GM12878 (cell line): ENCODE measurements at regions not wholly inside any gene's neighbourhood (a gene's known extent, or its start where the extent isn't known, plus 50 kb on each side); places are given as distances from the start of the nearest gene placed in this dataset.

Experiments used
- BCL11A ChIP-seq: IDR thresholded peaks from 2 replicates; pipeline ENCODE4 v1.6.1; 2011; ENCODE audit warnings: low read depth, low read length
- EP300 ChIP-seq, 2 experiments: fragments of 150-350 bp in 1 of 2; IDR thresholded peaks; 2 replicates each; pipeline ENCODE4 v1.6.1; 2011 to 2012; ENCODE audit warnings: low read depth in 2 of 2, low read length in 2 of 2, borderline replicate concordance in 1 of 2, improper control_type of control experiment in 1 of 2, inconsistent platforms in 1 of 2; ENCODE audit not compliant: control insufficient read depth in 1 of 2
- GABPA ChIP-seq: IDR thresholded peaks from 2 replicates; pipeline ENCODE4 v1.6.1; 2014; ENCODE audit warnings: antibody characterized with exemption, low read depth, mild to moderate bottlenecking, inconsistent platforms
- HDGF ChIP-seq: fragments of 450-650 bp; IDR thresholded peaks from 2 replicates; pipeline ENCODE4 v1.6.1; 2016; ENCODE audit warnings: antibody characterized with exemption
- MXI1 ChIP-seq: fragments of 150-350 bp; IDR thresholded peaks from 2 replicates; pipeline ENCODE4 v1.6.1; 2011; ENCODE audit warnings: low read depth, mild to moderate bottlenecking, inconsistent platforms, low read length, improper control_type of control experiment
- NFYB ChIP-seq: IDR thresholded peaks from 2 replicates; pipeline ENCODE4 v1.6.1; 2011; ENCODE audit warnings: low read depth, mild to moderate bottlenecking, low read length, improper control_type of control experiment, moderate library complexity; ENCODE audit not compliant: insufficient read depth
- POLR2A ChIP-seq: IDR thresholded peaks from 2 replicates; pipeline ENCODE4 v1.6.1; 2011; ENCODE audit warnings: low read depth, mild to moderate bottlenecking, low read length
- POLR2AphosphoS5 ChIP-seq: IDR thresholded peaks from 2 replicates; pipeline ENCODE4 v1.6.1; 2011; ENCODE audit warnings: mild to moderate bottlenecking, low read length, inconsistent platforms
- SMC3 ChIP-seq: IDR thresholded peaks from 2 replicates; pipeline ENCODE4 v1.6.1; 2011; ENCODE audit warnings: low read length, improper control_type of control experiment, borderline replicate concordance
- SREBF1 ChIP-seq: IDR thresholded peaks from 2 replicates; pipeline ENCODE4 v1.6.1; 2012; ENCODE audit warnings: mild to moderate bottlenecking, low read length
- SUZ12 ChIP-seq: fragments of 200-600 bp; sonication (generic); IDR thresholded peaks from one replicate; pipeline ENCODE4 v1.6.1; 2018; ENCODE audit warnings: antibody characterized with exemption, mild to moderate bottlenecking; ENCODE audit not compliant: unreplicated experiment
- TBL1XR1 ChIP-seq: IDR thresholded peaks from 2 replicates; pipeline ENCODE4 v1.6.1; 2012; ENCODE audit warnings: low read depth, low read length, improper control_type of control experiment
- TF ChIP-seq, protein P1 (sequence below), 3 experiments: IDR thresholded peaks in 2 of 3; conservative IDR thresholded peaks in 1 of 3; 2 replicates each; pipeline ENCODE4 v1.5.1; 2011; ENCODE audit warnings: low read depth in 3 of 3, low read length in 3 of 3, mild to moderate bottlenecking in 3 of 3, control low read depth in 2 of 3, moderate library complexity in 2 of 3, inconsistent platforms in 1 of 3, mixed read lengths in 1 of 3; ENCODE audit not compliant: control insufficient read depth in 2 of 3, insufficient read depth in 1 of 3; ENCODE audit errors: extremely low read depth in 1 of 3

GRCh38 chr7:81081616-81082015 lies 162.8 kb upstream of the SEMA3C start:
- TF ChIP-seq, protein P1, sequence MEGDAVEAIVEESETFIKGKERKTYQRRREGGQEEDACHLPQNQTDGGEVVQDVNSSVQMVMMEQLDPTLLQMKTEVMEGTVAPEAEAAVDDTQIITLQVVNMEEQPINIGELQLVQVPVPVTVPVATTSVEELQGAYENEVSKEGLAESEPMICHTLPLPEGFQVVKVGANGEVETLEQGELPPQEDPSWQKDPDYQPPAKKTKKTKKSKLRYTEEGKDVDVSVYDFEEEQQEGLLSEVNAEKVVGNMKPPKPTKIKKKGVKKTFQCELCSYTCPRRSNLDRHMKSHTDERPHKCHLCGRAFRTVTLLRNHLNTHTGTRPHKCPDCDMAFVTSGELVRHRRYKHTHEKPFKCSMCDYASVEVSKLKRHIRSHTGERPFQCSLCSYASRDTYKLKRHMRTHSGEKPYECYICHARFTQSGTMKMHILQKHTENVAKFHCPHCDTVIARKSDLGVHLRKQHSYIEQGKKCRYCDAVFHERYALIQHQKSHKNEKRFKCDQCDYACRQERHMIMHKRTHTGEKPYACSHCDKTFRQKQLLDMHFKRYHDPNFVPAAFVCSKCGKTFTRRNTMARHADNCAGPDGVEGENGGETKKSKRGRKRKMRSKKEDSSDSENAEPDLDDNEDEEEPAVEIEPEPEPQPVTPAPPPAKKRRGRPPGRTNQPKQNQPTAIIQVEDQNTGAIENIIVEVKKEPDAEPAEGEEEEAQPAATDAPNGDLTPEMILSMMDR (IDR thresholded peaks at IDR 0.05 in 2 of 3, conservative IDR thresholded peaks at IDR 0.05 in 1 of 3; ENCODE audit: control insufficient read depth in 2 of 3, extremely low read depth in 1 of 3, insufficient read depth in 1 of 3, low read depth in 3 of 3, low read length in 3 of 3), result no peak
- TF ChIP-seq EP300 (IDR thresholded peaks at IDR 0.05; ENCODE audit: borderline replicate concordance in 1 of 2, control insufficient read depth in 1 of 2, low read depth in 2 of 2, low read length in 2 of 2) (no peak), SREBF1 (no peak), BCL11A (no peak), NFYB (no peak), SMC3 (no peak), SUZ12 (no peak), HDGF (no peak), TBL1XR1 (no peak), GABPA (no peak), POLR2A (no peak), MXI1 (no peak), POLR2AphosphoS5 (no peak)
